HG02981 (cell line): ENCODE measurements at regions not wholly inside any gene's neighbourhood (a gene's known extent, or its start where the extent isn't known, plus 50 kb on each side); places are given as distances from the start of the nearest gene placed in this dataset.
"Not testable (repeated sequence)": the region's sequence is repeated elsewhere in the genome, so short reads cannot be mapped to it uniquely, and the experiment has no call there.

ENCODE experiments used
- ATAC-seq: cut with Tn5 transposase; IDR thresholded peaks from one replicate; pipeline ENCODE4 v1.9.1; 2021; ENCODE audit warnings: mild to moderate bottlenecking, moderate library complexity; ENCODE audit not compliant: unreplicated experiment

DNA sequence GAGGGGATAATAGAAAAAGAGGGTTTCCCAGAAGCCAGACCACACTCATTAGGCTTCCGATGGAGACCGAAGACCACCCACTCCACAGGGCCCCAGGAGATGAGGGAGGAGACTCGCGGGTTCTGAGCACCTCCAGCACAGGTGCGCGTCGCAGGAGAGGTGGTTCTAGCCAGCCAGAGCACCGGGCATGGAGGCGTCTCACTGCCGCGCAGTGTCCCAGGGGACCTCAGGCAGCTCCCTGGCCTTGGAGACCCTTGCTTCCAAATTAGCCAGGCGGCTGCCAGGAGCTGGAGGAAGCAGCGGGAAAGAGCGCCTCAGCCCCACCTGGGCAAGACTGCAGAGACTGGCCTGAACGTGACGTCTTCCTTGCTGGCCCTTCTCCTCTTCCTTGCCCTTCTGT lies 115.4 kb upstream of the FBXL7 start:
- no peak for ATAC-seq

DNA sequence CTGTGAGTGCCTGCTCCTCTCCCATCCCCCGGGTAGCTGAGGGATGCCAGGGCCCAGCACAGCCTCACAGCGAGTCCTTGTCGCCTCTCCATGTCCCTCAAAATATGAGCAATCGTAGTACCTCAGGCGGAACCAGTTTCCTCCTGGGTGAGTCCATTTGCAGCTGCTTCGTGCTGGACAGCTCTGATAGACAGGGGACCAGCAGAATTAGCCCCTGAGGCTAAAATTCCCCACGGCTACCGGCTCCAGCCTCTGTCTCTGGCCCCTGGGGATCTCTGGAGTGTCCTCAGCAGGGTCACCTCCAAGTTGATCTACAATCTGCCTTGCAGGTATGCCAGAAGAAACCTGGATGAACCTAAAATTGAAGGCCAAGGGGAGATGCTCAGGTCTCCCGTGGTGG lies 115.8 kb upstream of the FBXL7 start:
- no peak for ATAC-seq

DNA sequence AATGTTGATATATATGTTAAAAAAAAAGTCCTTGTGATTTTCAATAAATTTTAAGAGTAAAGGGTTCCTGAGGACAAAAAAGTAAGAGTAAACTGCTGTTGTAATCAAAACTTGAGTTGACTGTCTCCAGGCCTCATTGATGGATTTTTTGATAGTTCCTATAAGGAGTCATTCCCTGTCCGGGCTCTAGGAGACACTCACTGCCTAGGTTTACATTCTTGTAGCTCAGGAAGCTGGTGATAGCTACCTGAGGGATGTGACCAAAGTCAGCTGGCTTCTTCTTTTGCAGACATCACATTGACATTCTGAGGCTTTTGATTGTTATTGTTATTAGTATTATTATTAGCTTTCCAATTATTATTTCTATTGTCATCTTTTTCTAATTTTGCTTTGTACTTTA lies 116.5 kb upstream of the FBXL7 start:
- ATAC-seq = no peak

DNA sequence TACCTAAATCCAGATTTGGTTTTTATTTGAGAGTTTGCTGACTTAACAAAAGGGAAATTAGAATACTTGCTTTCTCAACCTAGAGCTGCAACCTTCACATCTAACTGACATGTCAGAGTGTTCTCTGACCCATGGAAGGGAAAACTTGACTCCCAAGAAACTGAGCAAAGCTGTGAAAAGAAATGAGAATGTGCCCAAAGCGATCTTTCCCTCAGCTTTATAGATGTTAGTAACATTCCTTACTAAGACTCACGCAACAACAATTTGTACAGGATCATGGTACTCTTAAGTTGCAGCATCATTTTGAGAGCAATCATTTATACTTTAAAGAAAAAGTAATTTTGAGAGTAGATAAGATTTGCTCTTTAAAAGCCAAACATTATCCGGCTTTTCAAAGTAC lies 117.0 kb upstream of the FBXL7 start:
- ATAC-seq = no peak

DNA sequence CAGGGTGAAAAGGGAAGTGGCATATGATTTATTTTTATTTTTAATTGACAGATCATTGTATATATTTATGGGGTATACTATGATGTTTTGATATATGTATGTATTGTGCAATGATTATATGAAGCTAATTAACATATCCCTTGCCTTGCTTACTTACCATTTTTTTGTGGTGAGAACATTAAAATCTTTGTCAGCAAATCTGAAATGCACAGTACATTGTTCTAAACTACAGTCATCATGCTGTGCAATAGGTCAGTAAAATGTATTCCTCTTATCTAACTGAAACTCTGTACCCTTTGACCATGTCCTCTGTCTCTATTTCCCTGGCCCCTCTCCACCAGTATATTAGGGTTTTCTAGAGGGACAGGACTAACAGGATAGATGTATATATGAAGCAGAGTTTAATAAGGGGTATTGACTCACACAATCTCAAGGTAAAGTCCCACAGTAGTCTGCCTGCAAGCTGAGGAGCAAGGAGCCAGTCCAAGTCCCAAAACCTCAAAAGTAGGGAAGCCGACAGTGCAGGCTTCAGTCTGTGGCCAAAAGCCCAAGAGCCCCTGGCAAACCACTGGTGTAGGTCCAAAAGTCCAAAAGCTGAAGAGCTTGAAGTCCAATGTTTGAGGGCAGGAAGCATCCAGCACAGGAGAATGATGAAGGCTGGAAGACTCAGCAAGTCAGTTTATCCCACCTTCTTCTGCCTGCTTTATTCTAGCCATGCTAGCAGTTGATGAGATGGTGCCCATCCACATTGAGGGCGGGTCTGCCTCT lies 122.2 kb upstream of the FBXL7 start:
- ATAC-seq = no peak

DNA sequence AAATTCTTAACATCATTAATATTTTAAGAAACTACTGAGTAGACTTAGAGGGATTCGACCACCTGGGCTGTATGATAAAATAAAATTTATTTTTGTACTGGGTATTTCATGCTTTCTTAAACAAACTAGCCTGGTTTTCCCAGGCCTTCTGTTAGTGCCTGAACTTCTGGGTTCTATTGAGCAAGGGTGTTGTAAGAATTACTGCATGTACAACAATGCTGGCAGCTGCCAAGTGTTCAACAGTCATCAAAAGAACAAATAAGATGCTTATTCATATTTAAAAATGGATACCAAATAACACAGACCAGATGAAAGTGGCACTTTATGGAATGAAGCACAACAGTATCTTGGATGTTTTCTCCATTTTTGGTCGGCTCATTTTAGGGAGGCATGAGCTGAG lies 123.2 kb upstream of the FBXL7 start:
- ATAC-seq = no peak

DNA sequence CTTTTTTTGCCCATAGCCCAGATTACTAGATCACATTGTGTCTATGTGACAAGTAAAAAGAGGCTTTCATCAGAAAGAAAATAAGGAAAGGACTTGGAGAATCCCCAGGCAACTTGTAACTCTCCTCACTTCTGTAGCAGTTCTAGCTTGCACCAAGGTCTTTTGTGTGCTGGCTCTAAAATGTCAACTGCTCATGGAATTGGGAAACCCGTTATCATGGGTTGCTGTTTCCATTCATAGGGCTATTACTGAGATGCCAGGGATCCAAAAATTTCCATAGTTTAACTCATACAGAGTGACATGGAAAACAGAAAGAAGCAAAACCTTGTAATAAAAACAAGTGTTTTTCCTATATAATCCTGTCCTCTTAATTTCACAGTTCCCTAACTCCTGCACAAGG lies 123.9 kb upstream of the FBXL7 start:
- ATAC-seq = no peak

DNA sequence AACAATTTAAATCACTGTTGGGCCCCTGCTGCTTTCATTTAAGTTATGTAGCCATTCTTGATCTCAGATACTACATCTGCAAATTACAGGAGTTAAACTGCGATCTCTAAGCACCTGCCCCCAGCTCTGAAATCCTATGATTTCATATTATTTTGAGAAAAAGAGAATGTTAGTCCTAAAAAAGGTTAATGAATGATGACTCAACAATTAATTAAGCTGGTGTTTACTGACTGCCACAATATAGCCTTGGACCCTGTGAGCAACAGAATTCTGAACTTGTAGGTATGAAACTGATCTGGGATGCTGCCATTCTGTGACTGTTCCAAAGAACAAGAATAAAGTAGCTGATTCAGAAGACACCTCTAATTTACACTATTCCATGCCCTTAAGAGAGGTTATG lies 124.4 kb upstream of the FBXL7 start:
- ATAC-seq = no peak

DNA sequence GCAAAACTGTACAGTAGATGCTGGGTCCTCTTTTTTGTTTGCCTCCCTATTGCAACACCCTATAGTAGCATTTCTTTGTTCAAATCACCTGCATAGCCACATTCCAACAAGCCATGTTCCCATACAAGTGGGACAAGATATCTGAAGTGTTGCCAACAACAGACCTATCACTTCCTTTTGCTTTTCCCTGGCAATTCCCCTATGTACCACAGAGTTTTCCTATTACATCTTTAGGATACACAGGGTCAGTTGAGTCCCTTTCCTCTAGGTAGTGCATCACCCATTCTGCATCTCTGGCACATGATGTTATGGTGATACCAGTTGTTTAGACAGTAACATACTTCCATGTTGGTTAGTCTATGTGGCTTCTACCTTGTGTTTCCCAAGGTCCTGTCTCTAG lies 125.1 kb upstream of the FBXL7 start:
- ATAC-seq = no peak

DNA sequence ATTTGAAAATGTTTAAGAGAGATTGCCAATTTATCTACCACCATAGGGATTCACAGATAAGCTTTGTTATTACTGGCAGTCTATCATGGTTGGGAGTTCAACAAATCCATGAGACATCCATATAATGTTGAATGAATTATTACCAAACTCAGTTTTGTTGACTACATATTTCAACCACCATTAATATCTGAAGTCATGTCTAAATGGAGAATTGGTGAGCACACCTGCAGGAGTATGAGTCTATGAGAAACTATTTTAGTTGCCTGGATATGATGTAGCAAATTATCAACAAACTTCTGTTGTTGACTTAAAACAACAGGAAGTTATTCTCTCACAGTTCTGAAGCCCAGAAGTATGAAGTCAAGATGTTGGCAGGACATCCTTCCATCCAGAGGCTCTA lies 126.8 kb upstream of the FBXL7 start:
- ATAC-seq = no peak

DNA sequence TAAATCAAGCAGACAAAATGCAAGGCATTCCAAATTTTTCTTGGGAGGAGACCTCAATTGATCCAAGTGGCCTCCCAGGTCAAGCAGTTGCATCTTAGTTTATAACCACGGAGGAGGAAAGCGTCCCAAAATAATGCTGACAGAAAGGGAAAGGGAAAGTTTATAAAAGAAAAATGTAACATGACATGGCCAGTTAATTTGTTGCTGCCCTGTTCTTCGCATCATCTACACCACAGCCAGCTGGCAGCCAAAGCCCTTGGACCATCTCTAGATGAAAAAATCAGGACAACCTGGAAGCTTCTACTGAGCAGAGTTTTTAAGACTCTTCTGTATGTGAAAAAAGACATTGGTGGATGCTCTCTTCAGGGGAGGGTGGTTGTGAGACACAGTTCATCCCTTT lies 128.8 kb upstream of the FBXL7 start:
- ATAC-seq = no peak

DNA sequence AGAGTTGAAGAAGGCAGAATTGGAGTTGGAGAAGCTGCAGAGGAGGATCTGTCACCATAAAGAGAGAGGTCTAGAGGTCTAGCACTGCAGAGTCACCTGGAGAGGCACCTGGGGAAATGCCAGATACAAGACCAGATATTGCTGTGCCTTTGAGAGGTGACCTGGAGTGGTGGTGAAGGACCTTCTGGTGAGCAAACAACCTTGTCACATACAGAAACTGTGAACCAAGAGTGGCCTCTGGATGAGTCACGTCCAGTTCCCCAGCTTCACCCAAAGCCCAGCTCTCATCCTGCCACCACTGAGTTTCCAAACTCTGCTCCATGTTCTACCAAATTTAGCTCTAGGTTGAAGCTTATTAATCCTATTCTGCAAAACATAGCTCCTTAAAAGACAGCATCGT lies 131.1 kb upstream of the FBXL7 start:
- no peak for ATAC-seq

DNA sequence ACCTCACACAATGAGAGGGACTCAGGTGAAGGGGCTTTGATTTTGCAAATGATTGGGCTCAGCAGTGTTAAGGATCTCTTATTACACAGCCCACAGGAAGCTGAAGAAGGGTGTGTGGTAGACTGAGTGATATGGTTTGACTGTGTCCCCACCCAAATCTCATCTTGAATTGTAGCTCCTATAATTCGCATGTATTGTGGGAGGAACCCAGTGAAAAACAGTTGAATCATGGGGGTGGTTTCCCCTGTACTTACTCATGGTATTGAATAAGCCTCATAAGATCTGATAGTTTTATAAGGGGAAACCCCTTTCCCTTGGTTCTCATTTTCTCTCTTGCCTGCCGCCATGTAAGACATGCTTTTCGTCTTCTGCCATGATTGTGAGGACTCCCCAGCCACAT lies 132.5 kb upstream of the FBXL7 start:
- ATAC-seq = no peak

DNA sequence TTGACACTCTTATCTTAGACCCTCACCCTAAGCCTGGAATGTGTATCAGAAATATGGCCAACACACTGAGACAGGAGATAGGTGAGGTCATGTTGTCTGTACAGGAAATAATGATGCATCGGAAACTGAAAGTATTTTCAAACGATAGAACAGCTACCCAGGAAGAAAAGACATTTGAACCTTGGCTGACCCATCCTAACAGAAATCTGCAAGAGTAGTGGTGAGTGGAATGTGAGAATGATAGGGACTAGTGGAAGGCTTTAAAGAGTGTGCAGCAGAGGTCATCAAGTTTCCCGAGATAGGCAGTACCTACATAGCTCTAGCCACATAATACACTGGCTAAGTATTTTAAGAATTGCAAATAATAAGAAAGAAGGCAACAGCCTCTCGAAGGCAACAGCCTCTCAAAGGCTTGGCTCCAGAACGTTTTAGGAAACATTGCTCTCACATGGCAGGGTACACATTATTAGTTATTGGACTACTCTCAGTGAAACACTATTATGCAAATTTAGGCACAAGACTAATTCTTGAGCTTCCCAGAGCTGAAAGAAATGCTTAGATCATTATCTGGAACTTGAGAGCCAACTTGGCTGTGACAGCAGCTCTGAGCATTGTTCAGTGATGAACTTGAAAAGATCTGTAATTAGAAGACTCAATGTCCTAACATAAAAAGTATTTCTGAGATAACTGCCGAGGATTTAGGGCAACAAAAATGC lies 133.1 kb upstream of the FBXL7 start:
- ATAC-seq = no peak

DNA sequence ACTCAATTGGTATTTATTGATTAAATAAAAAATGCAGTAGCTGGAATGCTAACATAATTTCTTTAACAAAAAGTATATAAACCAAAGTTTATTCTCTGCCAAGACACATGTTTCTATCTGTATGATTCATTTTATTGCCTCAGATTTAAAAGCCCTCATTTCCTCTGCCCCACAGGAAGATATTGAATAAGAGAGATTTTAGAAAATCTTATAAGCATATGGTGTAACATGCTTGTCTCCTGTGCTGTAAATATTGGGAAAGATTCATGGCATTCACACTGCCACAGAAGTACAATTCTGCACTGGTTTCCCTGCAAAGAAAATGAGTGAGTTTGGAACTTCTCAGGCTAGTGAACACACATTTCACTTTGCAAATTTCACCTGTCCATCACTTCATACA lies 134.9 kb upstream of the FBXL7 start:
- no peak for ATAC-seq

DNA sequence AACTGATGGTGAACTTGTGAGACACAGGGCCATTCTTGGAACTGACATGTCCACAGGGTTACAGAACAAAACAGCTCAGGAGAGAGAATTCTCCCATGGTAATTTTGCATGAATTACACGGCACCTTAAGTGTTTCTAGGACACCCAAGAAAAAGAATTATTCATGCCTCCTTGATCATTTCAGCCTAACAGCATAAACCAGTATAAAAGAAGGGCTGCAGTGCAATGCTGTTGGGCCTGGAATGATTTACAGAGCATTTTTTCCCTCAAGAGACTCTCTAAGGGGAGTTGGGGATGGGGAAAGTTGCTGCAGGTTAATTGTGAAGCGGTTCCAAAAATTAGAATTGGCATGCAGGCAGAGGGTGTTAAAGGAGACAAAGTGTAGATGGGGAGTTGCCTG lies 136.4 kb upstream of the FBXL7 start:
- no peak for ATAC-seq

DNA sequence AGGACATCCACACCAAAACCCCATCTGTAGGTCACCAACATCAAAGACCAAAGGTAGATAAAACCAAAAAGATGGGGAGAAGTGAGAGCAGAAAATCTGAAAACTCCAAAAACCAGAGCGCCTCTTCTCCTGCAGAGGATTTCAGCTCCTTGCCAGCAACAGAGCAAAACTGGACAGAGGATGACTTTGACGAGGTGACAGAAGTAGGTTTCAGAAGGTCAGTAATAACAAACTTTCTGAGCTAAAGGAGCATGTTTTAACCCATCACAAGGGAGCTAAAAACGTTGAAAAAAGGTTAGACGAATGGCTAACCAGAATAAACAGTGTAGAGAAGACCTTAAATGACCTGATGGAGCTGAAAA lies 142.9 kb upstream of the FBXL7 start:
- ATAC-seq = not testable (repeated sequence)

DNA sequence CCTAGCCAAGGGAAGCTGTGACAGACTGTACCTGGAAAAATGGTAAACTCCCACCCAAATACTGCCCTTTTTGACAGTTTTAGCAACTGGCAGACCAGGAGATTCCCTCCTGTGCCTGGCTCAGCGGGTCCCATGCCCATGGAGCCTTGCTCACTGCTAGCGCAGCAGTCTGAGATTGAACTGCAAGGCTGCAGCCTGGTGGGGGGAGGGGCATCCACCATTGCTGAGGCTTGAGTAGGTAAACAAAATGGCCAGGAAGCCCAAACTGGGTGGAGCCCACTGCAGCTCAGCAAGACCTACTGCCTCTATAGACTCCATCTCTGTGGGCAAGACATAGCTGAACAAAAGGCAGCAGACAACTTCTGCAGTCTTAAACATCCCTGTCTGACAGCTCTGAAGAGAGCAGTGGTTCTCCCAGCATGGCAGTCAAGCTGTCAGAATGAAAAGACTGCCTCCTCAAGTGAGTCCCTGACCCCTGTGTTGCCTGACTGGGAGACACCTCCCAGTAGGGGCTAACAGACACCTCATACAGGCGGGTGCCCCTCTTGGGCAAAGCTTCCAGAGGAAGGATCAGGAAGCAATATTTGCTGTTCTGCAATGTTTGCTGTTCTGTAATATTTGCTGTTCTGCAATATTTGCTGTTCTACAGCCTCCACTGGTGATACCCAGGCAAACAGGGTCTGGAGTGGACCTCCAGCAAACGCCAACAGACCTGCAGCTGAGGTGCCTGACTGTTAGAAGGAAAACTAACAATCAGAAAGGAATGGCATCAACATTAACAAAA lies 143.5 kb upstream of the FBXL7 start:
- ATAC-seq = not testable (repeated sequence)

DNA sequence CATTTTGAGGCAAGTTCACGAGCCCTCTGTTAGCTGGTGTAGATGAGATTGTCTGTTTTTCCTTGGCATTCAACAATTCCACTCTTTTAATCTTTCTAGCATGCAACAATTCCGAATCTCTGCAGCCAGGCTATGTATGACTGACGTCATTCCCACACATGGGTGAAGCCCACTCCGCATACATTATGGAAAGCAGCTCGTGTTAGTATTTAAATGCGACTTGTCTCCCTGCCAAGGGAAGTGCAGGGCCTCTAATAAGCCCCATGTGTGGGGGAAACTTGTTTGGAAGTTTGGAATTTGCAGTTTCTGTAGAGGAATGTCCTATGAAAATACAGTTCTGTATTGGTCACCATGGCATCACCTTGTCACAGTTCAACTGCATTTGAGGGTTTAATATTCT lies 146.0 kb upstream of the FBXL7 start:
- ATAC-seq = no peak

DNA sequence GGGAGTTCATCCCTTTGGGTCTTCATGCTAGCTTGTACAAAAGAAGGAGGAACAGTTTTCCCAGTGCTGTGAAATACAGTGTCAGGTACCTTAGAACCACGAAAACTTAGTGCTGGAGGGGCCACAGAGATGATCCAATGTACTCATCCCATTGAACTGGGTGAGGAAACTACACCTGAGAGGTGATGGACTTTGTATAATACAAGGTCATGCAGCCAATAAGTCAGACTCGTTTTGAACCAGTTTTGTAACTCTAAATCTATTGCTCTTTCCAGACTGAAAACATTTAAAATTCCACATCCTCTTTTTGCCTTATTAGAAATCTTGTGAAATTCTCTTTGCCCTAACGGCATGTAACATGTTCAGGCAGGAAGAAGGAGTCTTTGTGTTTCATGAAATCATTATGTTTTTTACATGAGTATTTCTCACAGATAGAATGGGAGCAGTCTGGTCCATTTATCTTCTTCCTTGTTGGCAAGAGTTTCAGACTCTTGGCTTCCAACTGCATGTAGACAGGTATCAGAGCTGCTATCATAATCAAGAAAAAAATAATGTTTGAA lies 146.8 kb upstream of the FBXL7 start:
- no peak for ATAC-seq

DNA sequence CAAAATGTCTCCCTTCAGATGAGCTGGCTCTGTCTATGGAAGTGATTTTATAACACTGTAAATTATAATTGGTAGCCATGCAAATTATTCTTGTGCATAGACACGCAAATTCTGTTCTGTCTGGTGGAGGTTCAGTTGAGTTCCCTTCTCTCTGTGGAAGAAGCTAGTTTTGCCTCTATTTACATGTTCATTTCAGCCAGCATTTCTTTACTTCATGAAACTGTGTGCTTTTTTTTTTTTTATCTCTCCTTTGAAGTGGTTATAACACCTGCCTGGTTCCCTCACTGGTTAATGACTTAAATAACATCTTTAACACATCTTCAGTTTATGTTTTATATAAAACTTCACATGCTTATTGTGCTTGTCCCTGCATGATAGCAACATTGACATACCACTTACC lies 149.4 kb upstream of the FBXL7 start:
- no peak for ATAC-seq

DNA sequence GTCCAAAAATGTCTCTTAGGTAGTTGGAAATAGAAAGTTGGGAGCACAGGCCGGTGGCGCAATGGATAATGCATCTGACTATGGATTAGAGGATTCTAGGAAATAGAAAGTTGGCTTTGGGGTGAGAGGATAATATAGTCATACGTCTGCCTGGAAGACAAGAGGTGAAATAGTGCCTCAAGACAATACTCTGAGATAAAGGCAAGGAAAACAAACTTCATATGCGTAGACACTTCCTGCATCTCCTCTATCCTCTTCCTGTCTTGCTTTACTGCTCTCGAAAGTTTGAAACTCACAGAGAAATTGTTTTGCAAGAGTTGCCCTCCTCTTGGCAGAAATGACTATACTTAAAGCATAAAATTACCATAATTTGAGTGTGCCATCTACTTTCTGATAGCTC lies 153.2 kb upstream of the FBXL7 start:
- no peak for ATAC-seq
